Activated CD8-positive, alpha-beta T cell treated with anti-CD3 and anti-CD28 coated beads for 36 hours (primary cell): ENCODE measurements at regions not wholly inside any gene's neighbourhood (a gene's known extent, or its start where the extent isn't known, plus 50 kb on each side); places are given as distances from the start of the nearest gene placed in this dataset.

Experiments used
- ATAC-seq: fragments of 200-7000 bp; cut with Tn5 transposase; one replicate; pipeline ENCODE4 v1.10.0; 2021; ENCODE audit warnings: mild to moderate bottlenecking, moderate library complexity
- CTCF ChIA-PET: fragments of 350-600 bp; sonication (Branson Sonifier 250); formaldehyde crosslinking; loops from one replicate; lab custom pipeline; 2021; ENCODE audit warnings: antibody characterized with exemption; lab: Charles Lee
- POLR2A ChIA-PET: fragments of 350-600 bp; sonication (Branson Sonifier 250); formaldehyde crosslinking; loops from one replicate; lab custom pipeline; 2021; ENCODE audit warnings: antibody characterized with exemption; lab: Charles Lee
- DNase-seq: peaks from one replicate; pipeline ENCODE4 v3.0.0-alpha.2; 2020
- H3K27ac Mint-ChIP-seq: one replicate; pipeline ENCODE4 v1.8.0; 2021; ENCODE audit warnings: mild to moderate bottlenecking, mixed read lengths
- H3K27me3 Mint-ChIP-seq: one replicate; pipeline ENCODE4 v1.8.0; 2021; ENCODE audit warnings: mixed read lengths
- H3K36me3 Mint-ChIP-seq: one replicate; pipeline ENCODE4 v1.8.0; 2021; ENCODE audit warnings: low read depth, mixed read lengths
- H3K4me1 Mint-ChIP-seq: one replicate; pipeline ENCODE4 v1.8.0; 2021; ENCODE audit warnings: low read depth, mixed read lengths
- H3K4me3 Mint-ChIP-seq: one replicate; pipeline ENCODE4 v1.8.0; 2021; ENCODE audit warnings: mild to moderate bottlenecking, moderate library complexity, mixed read lengths
- H3K9me3 Mint-ChIP-seq: one replicate; pipeline ENCODE4 v1.8.0; 2021; ENCODE audit warnings: mixed read lengths
- CTCF ChIP-seq: fragments of 200-600 bp; IDR thresholded peaks from one replicate; pipeline ENCODE4 v1.8.0; 2022; ENCODE audit warnings: antibody characterized with exemption, mild to moderate bottlenecking
- intact Hi-C: fragments of 100-400 bp; cut with micrococcal nuclease; formaldehyde crosslinking; loops from one replicate; pipeline ENCODE4 v1.10.0; 2022

GRCh38 chr2:181352158-181352557 is 105.0 kb upstream of the ITGA4 start:
- no peak overlapping the region for H3K27ac Mint-ChIP-seq
- no peaks in the 10 kb centered on the region for H3K27me3 Mint-ChIP-seq
- no peak overlapping the region for H3K4me3 Mint-ChIP-seq
- intact Hi-C loops: no loop called here
- H3K4me1 Mint-ChIP-seq: peaks cover 24% of the 10 kb centered on the region
- CTCF ChIA-PET: interaction anchor here (1.0 to 1.2 kb wide), 2 partner anchors 11 to 13 kb away, joined by 3 to 4 read pairs; no protein-coding TSS in a partner anchor
- no peaks in the 10 kb centered on the region for H3K9me3 Mint-ChIP-seq
- POLR2A ChIA-PET: no interaction called here
- no peak for TF ChIP-seq CTCF
- ATAC-seq: no peak
- no peak for DNase-seq
- H3K36me3 Mint-ChIP-seq: no peaks in the 10 kb centered on the region

- peaks cover 2% of the 10 kb centered on the region for H3K9me3 Mint-ChIP-seq
- POLR2A ChIA-PET: no interaction called here
- no peak for ATAC-seq
- H3K4me1 Mint-ChIP-seq: peaks cover 23% of the 10 kb centered on the region
- no peak overlapping the region for H3K4me3 Mint-ChIP-seq
- H3K27ac Mint-ChIP-seq: no peak overlapping the region
- no peak for DNase-seq
- CTCF ChIA-PET: interaction anchor here (1.4 kb wide), 1 partner anchor 11 kb away, joined by 5 read pairs; no protein-coding TSS in a partner anchor
- TF ChIP-seq CTCF: no peak
- H3K27me3 Mint-ChIP-seq: no peaks in the 10 kb centered on the region
- H3K36me3 Mint-ChIP-seq: no peaks in the 10 kb centered on the region
- intact Hi-C loops: no loop called here
Measured at GRCh38 chr2:181354626-181355025, 102.6 kb upstream of the ITGA4 start.

- Mint-ChIP-seq H3K36me3 (no peaks in the 10 kb centered on the region), H3K4me1 (peaks cover 20% of the 10 kb centered on the region), H3K4me3 (no peak overlapping the region), H3K27me3 (no peaks in the 10 kb centered on the region), H3K9me3 (peaks cover 2% of the 10 kb centered on the region), H3K27ac (no peak overlapping the region)
- intact Hi-C loops: no loop called here
- TF ChIP-seq CTCF: no peak
- ChIA-PET POLR2A (no interaction called here), CTCF (no interaction called here)
- no peak for ATAC-seq
- no peak for DNase-seq
Measured at GRCh38 chr2:181356526-181357130, 100.6 kb upstream of the ITGA4 start.

GRCh38 chr2:181357979-181358378 is 99.2 kb upstream of the ITGA4 start:
- intact Hi-C loops: no loop called here
- H3K4me3 Mint-ChIP-seq: no peak overlapping the region
- no peaks in the 10 kb centered on the region for H3K27me3 Mint-ChIP-seq
- ChIA-PET POLR2A (no interaction called here), CTCF (no interaction called here)
- peaks cover 20% of the 10 kb centered on the region for H3K4me1 Mint-ChIP-seq
- ATAC-seq: peak; percentile 58
- no peak overlapping the region for H3K27ac Mint-ChIP-seq
- no peaks in the 10 kb centered on the region for H3K36me3 Mint-ChIP-seq
- peak; percentile 54 for DNase-seq
- H3K9me3 Mint-ChIP-seq: peaks cover 2% of the 10 kb centered on the region
- no peak for TF ChIP-seq CTCF

- intact Hi-C loops: no loop called here
- no peak for DNase-seq
- H3K9me3 Mint-ChIP-seq: peaks cover 2% of the 10 kb centered on the region
- no peak overlapping the region for H3K27ac Mint-ChIP-seq
- ChIA-PET POLR2A (no interaction called here), CTCF (interaction anchor here (0.9 to 1.3 kb wide), 3 partner anchors 10 to 31 kb away, joined by 3 to 4 read pairs (median 3); no protein-coding TSS in a partner anchor)
- H3K4me1 Mint-ChIP-seq: peaks cover 13% of the 10 kb centered on the region
- H3K4me3 Mint-ChIP-seq: no peak overlapping the region
- ATAC-seq: no peak
- no peaks in the 10 kb centered on the region for H3K27me3 Mint-ChIP-seq
- no peak for TF ChIP-seq CTCF
- H3K36me3 Mint-ChIP-seq: peaks cover 3% of the 10 kb centered on the region
Measured at GRCh38 chr2:181362561-181362960, 94.6 kb upstream of the ITGA4 start.
